ENCODE measurements at regions not wholly inside any gene's neighbourhood (a gene's known extent, or its start where the extent isn't known, plus 50 kb on each side); places are given as distances from the start of the nearest gene placed in this dataset.

- TF ChIP-seq CTCF (IDR thresholded peaks at IDR 0.05; ENCODE audit: insufficient read depth, low read depth, low read length) (no peak), EZH2 (IDR thresholded peaks at IDR 0.05; ENCODE audit: insufficient read depth, low read length) (no peak)
Observed at GRCh38 chr7:10579561-10579960, 394.1 kb upstream of the PHF14 start.

All from astrocyte (in vitro differentiated cells and primary cell).